Natural killer cell (primary cell): ENCODE measurements at regions not wholly inside any gene's neighbourhood (a gene's known extent, or its start where the extent isn't known, plus 50 kb on each side); places are given as distances from the start of the nearest gene placed in this dataset.
"Not testable (repeated sequence)": the region's sequence is repeated elsewhere in the genome, so short reads cannot be mapped to it uniquely, and the experiment has no call there.

Source experiments
- ATAC-seq, 3 donors: fragments of 150-1000 bp in 2 of 3; fragments of 200-7000 bp in 1 of 3; cut with Tn5 transposase; 1 replicate in 1 of 3; 2 replicates in 2 of 3; pipeline ENCODE4 v1.10.0; 2021; ENCODE audit warnings: mild to moderate bottlenecking in 2 of 3, moderate library complexity in 2 of 3
- DNase-seq, 2 donors: peaks; one replicate each; pipeline versions ENCODE4 v3.0.0 to v3.0.0-alpha.2; 2013 to 2021; ENCODE audit warnings: mixed read lengths in 1 of 2
- H3K27ac ChIP-seq: one replicate; pipeline ENCODE4 v1.5.1; 2013; ENCODE audit warnings: mild to moderate bottlenecking, low read length
- H3K27me3 ChIP-seq: one replicate; pipeline ENCODE4 v1.6.1; 2013; ENCODE audit warnings: low read length; ENCODE audit not compliant: control insufficient read depth, insufficient read depth
- H3K36me3 ChIP-seq: one replicate; pipeline ENCODE4 v1.6.1; 2013; ENCODE audit warnings: low read length; ENCODE audit not compliant: control insufficient read depth, insufficient read depth
- H3K4me1 ChIP-seq: one replicate; pipeline ENCODE4 v1.6.1; 2013; ENCODE audit warnings: low read length; ENCODE audit not compliant: control insufficient read depth, insufficient read depth
- H3K4me3 ChIP-seq: one replicate; pipeline ENCODE4 v1.5.1; 2013; ENCODE audit warnings: low read length
- H3K9me3 ChIP-seq: one replicate; pipeline ENCODE4 v1.6.1; 2013; ENCODE audit warnings: low read length; ENCODE audit not compliant: control insufficient read depth, insufficient read depth
- H3K27ac Mint-ChIP-seq, 2 donors: one replicate each; pipeline ENCODE4 v1.8.0; 2022; ENCODE audit warnings: mild to moderate bottlenecking in 2 of 2, mixed read lengths in 2 of 2, moderate library complexity in 1 of 2
- H3K27me3 Mint-ChIP-seq, 2 donors: one replicate each; pipeline ENCODE4 v1.8.0; 2022; ENCODE audit warnings: low read depth in 2 of 2, mixed read lengths in 2 of 2
- H3K36me3 Mint-ChIP-seq: one replicate; pipeline ENCODE4 v1.8.0; 2022; ENCODE audit warnings: mixed read lengths
- H3K4me1 Mint-ChIP-seq, 2 donors: one replicate each; pipeline ENCODE4 v1.8.0; 2022; ENCODE audit warnings: mixed read lengths in 2 of 2
- H3K4me3 Mint-ChIP-seq: one replicate; pipeline ENCODE4 v1.8.0; 2022; ENCODE audit warnings: mild to moderate bottlenecking, moderate library complexity, mixed read lengths
- H3K9me3 Mint-ChIP-seq, 2 donors: one replicate each; pipeline ENCODE4 v1.8.0; 2022; ENCODE audit warnings: mixed read lengths in 2 of 2
- WGBS: methylation state at CpG from one replicate; pipeline ENCODE4 v1.1.7; 2013; ENCODE audit warnings: missing lambda C conversion rate; ENCODE audit not compliant: insufficient coverage; 5-methylcytosine and 5-hydroxymethylcytosine counted together
- intact Hi-C: fragments of 100-400 bp; cut with micrococcal nuclease; formaldehyde crosslinking; loops from one replicate; pipeline ENCODE4 v1.14.2; 2022

- H3K4me1 Mint-ChIP-seq, H3K9me3 Mint-ChIP-seq, H3K36me3 ChIP-seq, H3K4me1 ChIP-seq, H3K27me3 ChIP-seq, ATAC-seq, H3K27ac Mint-ChIP-seq, H3K4me3 ChIP-seq, intact Hi-C loops, H3K4me3 Mint-ChIP-seq, DNase-seq, H3K27ac ChIP-seq, H3K27me3 Mint-ChIP-seq: not testable (repeated sequence)
- peaks cover 16% of the 10 kb centered on the region for H3K9me3 ChIP-seq
- peaks cover 12% of the 10 kb centered on the region for H3K36me3 Mint-ChIP-seq
- WGBS = 71% methylated on average over 2 of the region's 4 CpGs
These were observed 562.0 kb upstream of the TPTE start for GRCh38 chr21:9959220-9959964.

GRCh38 chr21:9969399-9969798 lies 552.0 kb upstream of the TPTE start:
- ATAC-seq, H3K27ac Mint-ChIP-seq, H3K4me3 ChIP-seq, DNase-seq, H3K4me1 ChIP-seq, H3K27me3 ChIP-seq, H3K4me1 Mint-ChIP-seq, H3K4me3 Mint-ChIP-seq, H3K27ac ChIP-seq, H3K27me3 Mint-ChIP-seq, H3K36me3 ChIP-seq, intact Hi-C loops: not testable (repeated sequence)
- WGBS = 25% methylated on average over 1 of the region's 1 CpG
- Mint-ChIP-seq H3K36me3 (peaks cover 13% of the 10 kb centered on the region), H3K9me3 (peaks cover 12 to 13% of the 10 kb centered on the region in 2 donors)
- peaks cover 12% of the 10 kb centered on the region for H3K9me3 ChIP-seq

GRCh38 chr21:9972018-9972417 lies 549.4 kb upstream of the TPTE start:
- H3K27ac ChIP-seq, DNase-seq, H3K4me1 ChIP-seq, H3K36me3 ChIP-seq, H3K27ac Mint-ChIP-seq, H3K27me3 ChIP-seq, H3K4me3 Mint-ChIP-seq, H3K4me1 Mint-ChIP-seq, H3K27me3 Mint-ChIP-seq, H3K4me3 ChIP-seq, ATAC-seq, H3K9me3 ChIP-seq, intact Hi-C loops, H3K36me3 Mint-ChIP-seq: not testable (repeated sequence)
- H3K9me3 Mint-ChIP-seq = peaks cover 7 to 11% of the 10 kb centered on the region in 2 donors
- WGBS = 20% methylated on average over 1 of the region's 1 CpG

- 74% methylated on average over 2 of the region's 4 CpGs for WGBS
- ATAC-seq, intact Hi-C loops, H3K4me3 Mint-ChIP-seq, H3K27ac Mint-ChIP-seq, H3K4me3 ChIP-seq, H3K4me1 ChIP-seq, DNase-seq, H3K27ac ChIP-seq, H3K4me1 Mint-ChIP-seq, H3K36me3 ChIP-seq, H3K9me3 ChIP-seq, H3K27me3 Mint-ChIP-seq, H3K27me3 ChIP-seq: not testable (repeated sequence)
- peaks cover 28% of the 10 kb centered on the region for H3K36me3 Mint-ChIP-seq
- H3K9me3 Mint-ChIP-seq = peaks cover 15 to 22% of the 10 kb centered on the region in 2 donors
These were observed 543.0 kb upstream of the TPTE start for GRCh38 chr21:9978371-9978770.

- H3K4me3 Mint-ChIP-seq, H3K36me3 Mint-ChIP-seq, H3K36me3 ChIP-seq, H3K27ac Mint-ChIP-seq, H3K27me3 Mint-ChIP-seq, H3K27me3 ChIP-seq, H3K4me1 ChIP-seq, H3K9me3 Mint-ChIP-seq, H3K9me3 ChIP-seq, H3K4me1 Mint-ChIP-seq, H3K27ac ChIP-seq, ATAC-seq, DNase-seq, intact Hi-C loops, H3K4me3 ChIP-seq: not testable (repeated sequence)
- 36% methylated on average over 1 of the region's 2 CpGs for WGBS
These were observed 523.9 kb upstream of the TPTE start for GRCh38 chr21:9997507-9997906.

GRCh38 chr21:10002762-10003313 lies 518.5 kb upstream of the TPTE start:
- Mint-ChIP-seq H3K36me3 (peaks cover 12% of the 10 kb centered on the region), H3K9me3 (peaks cover 9 to 12% of the 10 kb centered on the region in 2 donors)
- WGBS = 67% methylated on average over 5 of the region's 6 CpGs
- H3K4me3 ChIP-seq, ATAC-seq, intact Hi-C loops, H3K4me1 ChIP-seq, H3K27me3 Mint-ChIP-seq, H3K4me3 Mint-ChIP-seq, H3K4me1 Mint-ChIP-seq, DNase-seq, H3K27ac ChIP-seq, H3K9me3 ChIP-seq, H3K27ac Mint-ChIP-seq, H3K27me3 ChIP-seq, H3K36me3 ChIP-seq: not testable (repeated sequence)

- peaks cover 12% of the 10 kb centered on the region for H3K36me3 Mint-ChIP-seq
- H3K4me1 Mint-ChIP-seq, H3K27me3 ChIP-seq, H3K27ac Mint-ChIP-seq, ATAC-seq, H3K27me3 Mint-ChIP-seq, DNase-seq, H3K4me1 ChIP-seq, H3K27ac ChIP-seq, H3K9me3 ChIP-seq, H3K4me3 ChIP-seq, H3K4me3 Mint-ChIP-seq, intact Hi-C loops, H3K9me3 Mint-ChIP-seq, H3K36me3 ChIP-seq: not testable (repeated sequence)
- no CpG with 5 or more reads among the region's 2 CpGs for WGBS
These were observed 515.6 kb upstream of the TPTE start for GRCh38 chr21:10005791-10006190.

GRCh38 chr21:10016991-10017390 lies 504.4 kb upstream of the TPTE start:
- H3K9me3 Mint-ChIP-seq, H3K27ac Mint-ChIP-seq, H3K9me3 ChIP-seq, DNase-seq, H3K27me3 Mint-ChIP-seq, H3K4me1 Mint-ChIP-seq, H3K4me3 Mint-ChIP-seq, H3K27me3 ChIP-seq, intact Hi-C loops, H3K4me1 ChIP-seq, ATAC-seq, H3K36me3 ChIP-seq, H3K4me3 ChIP-seq, H3K27ac ChIP-seq: not testable (repeated sequence)
- WGBS = 25% methylated on average over 1 of the region's 2 CpGs
- peaks cover 13% of the 10 kb centered on the region for H3K36me3 Mint-ChIP-seq
